Panc1 (cell line): ENCODE measurements at regions not wholly inside any gene's neighbourhood (a gene's known extent, or its start where the extent isn't known, plus 50 kb on each side); places are given as distances from the start of the nearest gene placed in this dataset.

Experiments
- ATAC-seq: fragments of 200-7000 bp; cut with Tn5 transposase; 2 replicates; pipeline ENCODE4 v1.9.1; 2020; ENCODE audit warnings: mild to moderate bottlenecking, moderate library complexity
- BruUV-seq: library from RNA; stranded (reverse); fragments of 400-500 nt; replicated peaks from 2 replicates; lab custom pipeline; 2021; lab: Mats Ljungman, UMichigan
- CTCF ChIA-PET: fragments of 300-600 bp; sonication (Branson Sonifier 250); formaldehyde crosslinking; loops from one replicate; lab custom pipeline; 2022; ENCODE audit warnings: antibody characterized with exemption; lab: Charles Lee
- POLR2A ChIA-PET: fragments of 300-600 bp; sonication (Branson Sonifier 250); formaldehyde crosslinking; loops from one replicate; lab custom pipeline; 2022; ENCODE audit warnings: antibody characterized with exemption; lab: Charles Lee
- DNase-seq: peaks from one replicate; pipeline ENCODE4 v3.0.0-alpha.2; 2010; ENCODE audit warnings: low read depth, low spot score
- H3K27ac ChIP-seq: 2 replicates; pipeline ENCODE4 v1.5.1; 2011; ENCODE audit warnings: mild to moderate bottlenecking, low read length, inconsistent platforms
- H3K27me3 ChIP-seq: fragments of 200-500 bp; sonication (Bioruptor generic); 2 replicates; pipeline ENCODE4 v1.6.0; 2014; ENCODE audit warnings: low read length, inconsistent platforms; ENCODE audit not compliant: control insufficient read depth, insufficient read depth
- H3K36me3 ChIP-seq: fragments of 200-500 bp; sonication (Bioruptor generic); 2 replicates; pipeline ENCODE4 v1.5.1; 2014; ENCODE audit warnings: inconsistent platforms, mild to moderate bottlenecking, low read length, moderate library complexity; ENCODE audit not compliant: control insufficient read depth, insufficient read depth
- H3K4me1 ChIP-seq: 2 replicates; pipeline ENCODE4 v1.5.1; 2011; ENCODE audit warnings: inconsistent platforms, mild to moderate bottlenecking, low read length, moderate library complexity; ENCODE audit not compliant: control insufficient read depth, insufficient read depth
- H3K4me3 ChIP-seq, 2 experiments: 2 replicates each; pipeline ENCODE4 v1.5.1; 2011 to 2012; ENCODE audit warnings: low read depth in 2 of 2, low read length in 2 of 2, mild to moderate bottlenecking in 2 of 2, inconsistent platforms in 1 of 2, moderate library complexity in 1 of 2
- H3K9me3 ChIP-seq: fragments of 200-500 bp; sonication (Bioruptor generic); 2 replicates; pipeline ENCODE4 v1.5.1; 2014; ENCODE audit warnings: low read depth, mild to moderate bottlenecking, inconsistent platforms, low read length, moderate library complexity; ENCODE audit not compliant: control insufficient read depth, insufficient read depth
- CTCF ChIP-seq: fragments of 450-650 bp; IDR thresholded peaks from 2 replicates; pipeline ENCODE4 v1.5.1; 2017; ENCODE audit warnings: mild to moderate bottlenecking
- POLR2AphosphoS5 ChIP-seq: IDR thresholded peaks from 2 replicates; pipeline ENCODE4 v1.6.1; 2012; ENCODE audit warnings: mild to moderate bottlenecking, low read depth, low read length, moderate library complexity
- SIN3A ChIP-seq: IDR thresholded peaks from 2 replicates; pipeline ENCODE4 v1.6.1; 2012; ENCODE audit warnings: low read depth, mild to moderate bottlenecking, low read length, moderate library complexity, borderline replicate concordance; ENCODE audit not compliant: insufficient read depth
- TCF7L2 ChIP-seq: IDR thresholded peaks from 2 replicates; pipeline ENCODE4 v1.6.1; 2011; ENCODE audit warnings: mild to moderate bottlenecking, low read depth, low read length, inconsistent platforms
- in situ Hi-C: cut with HindIII; loops from 2 replicates; pipeline ENCODE4 v1.10.0; 2016; ENCODE audit warnings: low sequenced_read_pairs, low pct_unique_long_range_greater_than_20kb
- intact Hi-C: fragments of 100-400 bp; cut with micrococcal nuclease; formaldehyde crosslinking; loops from one replicate; pipeline ENCODE4 v1.10.0; 2022; ENCODE audit not compliant: unreplicated experiment
- TF ChIP-seq, protein P1 (sequence below), 2 experiments: IDR thresholded peaks; 2 replicates each; pipeline ENCODE4 v1.6.1; 2011 to 2012; ENCODE audit warnings: low read depth in 2 of 2, control low read depth in 1 of 2, low read length in 1 of 2, mild to moderate bottlenecking in 1 of 2, moderate library complexity in 1 of 2; ENCODE audit not compliant: insufficient read depth in 1 of 2

- no TSS peak for BruUV-seq
- H3K36me3 ChIP-seq, result no peaks in the 10 kb centered on the region; the same call in 1 of the 2 replicates
- TF ChIP-seq CTCF (no peak), POLR2AphosphoS5 (no peak), TCF7L2 (no peak)
- TF ChIP-seq, protein P1, sequence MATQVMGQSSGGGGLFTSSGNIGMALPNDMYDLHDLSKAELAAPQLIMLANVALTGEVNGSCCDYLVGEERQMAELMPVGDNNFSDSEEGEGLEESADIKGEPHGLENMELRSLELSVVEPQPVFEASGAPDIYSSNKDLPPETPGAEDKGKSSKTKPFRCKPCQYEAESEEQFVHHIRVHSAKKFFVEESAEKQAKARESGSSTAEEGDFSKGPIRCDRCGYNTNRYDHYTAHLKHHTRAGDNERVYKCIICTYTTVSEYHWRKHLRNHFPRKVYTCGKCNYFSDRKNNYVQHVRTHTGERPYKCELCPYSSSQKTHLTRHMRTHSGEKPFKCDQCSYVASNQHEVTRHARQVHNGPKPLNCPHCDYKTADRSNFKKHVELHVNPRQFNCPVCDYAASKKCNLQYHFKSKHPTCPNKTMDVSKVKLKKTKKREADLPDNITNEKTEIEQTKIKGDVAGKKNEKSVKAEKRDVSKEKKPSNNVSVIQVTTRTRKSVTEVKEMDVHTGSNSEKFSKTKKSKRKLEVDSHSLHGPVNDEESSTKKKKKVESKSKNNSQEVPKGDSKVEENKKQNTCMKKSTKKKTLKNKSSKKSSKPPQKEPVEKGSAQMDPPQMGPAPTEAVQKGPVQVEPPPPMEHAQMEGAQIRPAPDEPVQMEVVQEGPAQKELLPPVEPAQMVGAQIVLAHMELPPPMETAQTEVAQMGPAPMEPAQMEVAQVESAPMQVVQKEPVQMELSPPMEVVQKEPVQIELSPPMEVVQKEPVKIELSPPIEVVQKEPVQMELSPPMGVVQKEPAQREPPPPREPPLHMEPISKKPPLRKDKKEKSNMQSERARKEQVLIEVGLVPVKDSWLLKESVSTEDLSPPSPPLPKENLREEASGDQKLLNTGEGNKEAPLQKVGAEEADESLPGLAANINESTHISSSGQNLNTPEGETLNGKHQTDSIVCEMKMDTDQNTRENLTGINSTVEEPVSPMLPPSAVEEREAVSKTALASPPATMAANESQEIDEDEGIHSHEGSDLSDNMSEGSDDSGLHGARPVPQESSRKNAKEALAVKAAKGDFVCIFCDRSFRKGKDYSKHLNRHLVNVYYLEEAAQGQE (IDR thresholded peaks at IDR 0.05; ENCODE audit: insufficient read depth in 1 of 2, low read depth in 2 of 2, low read length in 1 of 2), result no peak
- no peak overlapping the region for H3K4me3 ChIP-seq
- H3K27ac ChIP-seq, result no peak overlapping the region
- POLR2A ChIA-PET, result no interaction called here
- no peaks in the 10 kb centered on the region for H3K27me3 ChIP-seq
- ATAC-seq, result no peak
- no peak for DNase-seq
- intact Hi-C loops, result no loop called here
- no peaks in the 10 kb centered on the region for H3K9me3 ChIP-seq
- no peaks in the 10 kb centered on the region for H3K4me1 ChIP-seq
- CTCF ChIA-PET, result no interaction called here
- in situ Hi-C loops, result no loop called here
These were observed 226.9 kb upstream of the CHRNA7 start for GRCh38 chr15:31803388-31803884.

DNA sequence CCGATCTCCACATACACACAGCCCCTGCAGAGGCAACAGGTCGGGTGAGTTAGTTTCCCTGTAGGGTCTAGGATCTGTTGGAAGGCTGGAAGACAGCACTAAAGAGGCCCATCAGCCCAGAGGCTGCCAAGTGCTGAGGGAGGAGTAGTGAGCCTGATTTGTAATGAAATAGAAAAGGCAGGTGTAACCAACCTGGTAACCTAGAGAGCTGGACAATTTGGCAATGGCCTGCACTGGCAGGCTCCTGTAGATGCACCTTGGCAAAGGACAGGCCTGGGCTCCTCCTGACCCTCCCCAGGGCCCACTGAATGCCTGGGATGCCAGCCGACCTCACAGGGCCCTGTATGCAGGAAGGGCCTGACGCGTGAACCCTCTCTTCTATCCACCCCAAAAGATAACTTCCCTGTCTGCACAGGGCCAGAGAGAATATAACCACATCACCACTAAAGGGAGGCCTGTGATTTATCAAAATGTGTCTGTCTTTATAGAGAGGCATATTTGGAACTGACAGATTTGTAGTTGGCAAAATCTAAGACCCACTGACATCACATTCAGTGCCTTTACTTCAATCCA, 225.1 kb upstream of the CHRNA7 start:
- no peaks in the 10 kb centered on the region; the same call in 1 of the 2 replicates for H3K36me3 ChIP-seq
- TF ChIP-seq POLR2AphosphoS5, result no peak
- TF ChIP-seq SIN3A, result no peak
- TF ChIP-seq, protein P1 (IDR thresholded peaks at IDR 0.05; ENCODE audit: insufficient read depth in 1 of 2, low read depth in 2 of 2, low read length in 1 of 2), result no peak
- TF ChIP-seq CTCF, result no peak
- no peak for TF ChIP-seq TCF7L2
- H3K4me1 ChIP-seq, result no peaks in the 10 kb centered on the region
- CTCF ChIA-PET, result no interaction called here
- no peak overlapping the region for H3K27ac ChIP-seq
- no peak overlapping the region for H3K4me3 ChIP-seq
- intact Hi-C loops (no loop called here), in situ Hi-C loops (no loop called here)
- ATAC-seq (no peak), DNase-seq (no peak)
- H3K27me3 ChIP-seq, result no peaks in the 10 kb centered on the region
- POLR2A ChIA-PET, result no interaction called here
- H3K9me3 ChIP-seq, result no peaks in the 10 kb centered on the region
- no TSS peak for BruUV-seq
